IPS DF 6.9 (cell line): ENCODE measurements at regions not wholly inside any gene's neighbourhood (a gene's known extent, or its start where the extent isn't known, plus 50 kb on each side); places are given as distances from the start of the nearest gene placed in this dataset.
"Not testable (repeated sequence)": the region's sequence is repeated elsewhere in the genome, so short reads cannot be mapped to it uniquely, and the experiment has no call there.

Experiments used
- DNase-seq: peaks from one replicate; pipeline ENCODE4 v3.0.0-alpha.2; 2013; ENCODE audit warnings: low read depth, low spot score
- H3K27ac ChIP-seq: one replicate; pipeline ENCODE4 v1.5.1; 2013; ENCODE audit warnings: low read length, control low read depth
- H3K27me3 ChIP-seq: 2 replicates; pipeline ENCODE4 v1.6.1; 2013; ENCODE audit warnings: mild to moderate bottlenecking, low read length; ENCODE audit not compliant: control insufficient read depth, insufficient read depth
- H3K36me3 ChIP-seq: 2 replicates; pipeline ENCODE4 v1.6.1; 2013; ENCODE audit warnings: low read length; ENCODE audit not compliant: control insufficient read depth, insufficient read depth
- H3K4me1 ChIP-seq: 2 replicates; pipeline ENCODE4 v1.6.1; 2013; ENCODE audit warnings: low read length; ENCODE audit not compliant: control insufficient read depth, insufficient read depth
- H3K4me3 ChIP-seq: 2 replicates; pipeline ENCODE4 v1.5.1; 2013; ENCODE audit warnings: mild to moderate bottlenecking, low read length
- H3K9me3 ChIP-seq: 2 replicates; pipeline ENCODE4 v1.6.1; 2013; ENCODE audit warnings: low read length, inconsistent platforms; ENCODE audit not compliant: control insufficient read depth, insufficient read depth
- WGBS: extraction: QIAGEN DNeasy Blood & Tissue Kit; methylation state at CpG from one replicate; pipeline ENCODE4 v1.1.7; 2013; ENCODE audit warnings: mixed read lengths, missing lambda C conversion rate; ENCODE audit not compliant: insufficient read length, insufficient coverage; 5-methylcytosine and 5-hydroxymethylcytosine counted together

GRCh38 chr9:85344901-85345300, 396.9 kb downstream of the AGTPBP1 start:
- WGBS: no CpG with 5 or more reads among the region's 4 CpGs
- H3K27ac ChIP-seq: no peak overlapping the region
- no peaks in the 10 kb centered on the region for H3K27me3 ChIP-seq
- no peaks in the 10 kb centered on the region for H3K36me3 ChIP-seq
- H3K4me1 ChIP-seq: no peaks in the 10 kb centered on the region
- no peak for DNase-seq
- no peak overlapping the region for H3K4me3 ChIP-seq
- no peaks in the 10 kb centered on the region for H3K9me3 ChIP-seq

- Histone ChIP-seq H3K4me1 (no peaks in the 10 kb centered on the region), H3K36me3 (no peaks in the 10 kb centered on the region), H3K9me3 (no peaks in the 10 kb centered on the region), H3K4me3 (no peak overlapping the region), H3K27ac (no peak overlapping the region), H3K27me3 (no peaks in the 10 kb centered on the region)
- DNase-seq: no peak
- WGBS: no CpG with 5 or more reads among the region's 2 CpGs
These were observed 402.4 kb downstream of the AGTPBP1 start for GRCh38 chr9:85339338-85339737.

GRCh38 chr9:85334228-85334627, 407.5 kb downstream of the AGTPBP1 start:
- WGBS: no CpG with 5 or more reads among the region's 2 CpGs
- H3K4me1 ChIP-seq: no peaks in the 10 kb centered on the region
- H3K27ac ChIP-seq: no peak overlapping the region
- H3K27me3 ChIP-seq: no peaks in the 10 kb centered on the region
- H3K4me3 ChIP-seq: no peak overlapping the region
- no peaks in the 10 kb centered on the region for H3K36me3 ChIP-seq
- DNase-seq: no peak
- H3K9me3 ChIP-seq: no peaks in the 10 kb centered on the region

- Histone ChIP-seq H3K27me3 (no peaks in the 10 kb centered on the region), H3K9me3 (no peaks in the 10 kb centered on the region), H3K27ac (no peak overlapping the region), H3K4me3 (no peak overlapping the region), H3K4me1 (no peaks in the 10 kb centered on the region), H3K36me3 (no peaks in the 10 kb centered on the region)
- DNase-seq: peak; percentile 41
- no CpG with 5 or more reads among the region's 4 CpGs for WGBS
These were observed 409.3 kb downstream of the AGTPBP1 start for GRCh38 chr9:85332487-85332886.

GRCh38 chr9:85331626-85332025, 410.1 kb downstream of the AGTPBP1 start:
- no CpG with 5 or more reads among the region's 1 CpG for WGBS
- no peak for DNase-seq
- H3K9me3 ChIP-seq: no peaks in the 10 kb centered on the region

GRCh38 chr9:85322592-85322991, 419.2 kb downstream of the AGTPBP1 start:
- WGBS: no CpG with 5 or more reads among the region's 4 CpGs
- H3K36me3 ChIP-seq: no peaks in the 10 kb centered on the region
- DNase-seq: no peak
- no peaks in the 10 kb centered on the region for H3K9me3 ChIP-seq
- no peaks in the 10 kb centered on the region for H3K27me3 ChIP-seq
- H3K4me3 ChIP-seq: no peak overlapping the region
- H3K4me1 ChIP-seq: no peaks in the 10 kb centered on the region
- no peak overlapping the region for H3K27ac ChIP-seq

More at GRCh38 chr9:85331626-85332025, 410.1 kb downstream of the AGTPBP1 start:
- Histone ChIP-seq H3K27me3 (no peaks in the 10 kb centered on the region), H3K4me1 (no peaks in the 10 kb centered on the region), H3K27ac (no peak overlapping the region), H3K4me3 (no peak overlapping the region), H3K36me3 (no peaks in the 10 kb centered on the region)

GRCh38 chr9:85321561-85321960, 420.2 kb downstream of the AGTPBP1 start:
- no peak for DNase-seq
- no peaks in the 10 kb centered on the region for H3K4me1 ChIP-seq
- H3K9me3 ChIP-seq: no peaks in the 10 kb centered on the region
- no peaks in the 10 kb centered on the region for H3K27me3 ChIP-seq
- no peak overlapping the region for H3K4me3 ChIP-seq
- no peak overlapping the region for H3K27ac ChIP-seq
- no peaks in the 10 kb centered on the region for H3K36me3 ChIP-seq
- no CpG with 5 or more reads among the region's 5 CpGs for WGBS

- Histone ChIP-seq H3K9me3 (no peaks in the 10 kb centered on the region), H3K27me3 (no peaks in the 10 kb centered on the region), H3K4me1 (no peaks in the 10 kb centered on the region), H3K27ac (no peak overlapping the region), H3K4me3 (no peak overlapping the region), H3K36me3 (no peaks in the 10 kb centered on the region)
- no peak for DNase-seq
- WGBS: no CpG with 5 or more reads among the region's 2 CpGs
These were observed 421.7 kb downstream of the AGTPBP1 start for GRCh38 chr9:85319936-85320656.

- H3K9me3 ChIP-seq, H3K27ac ChIP-seq, H3K4me1 ChIP-seq, DNase-seq, H3K4me3 ChIP-seq, H3K36me3 ChIP-seq, H3K27me3 ChIP-seq: not testable (repeated sequence)
- WGBS: no CpG with 5 or more reads among the region's 2 CpGs
These were observed 426.2 kb downstream of the AGTPBP1 start for GRCh38 chr9:85315535-85315934.

GRCh38 chr9:85310573-85310972, 431.2 kb downstream of the AGTPBP1 start:
- H3K9me3 ChIP-seq: no peaks in the 10 kb centered on the region
- no peak for DNase-seq

GRCh38 chr9:85303757-85304134, 438.0 kb downstream of the AGTPBP1 start:
- no peak for DNase-seq
- H3K4me3 ChIP-seq: no peak overlapping the region
- H3K27me3 ChIP-seq: no peaks in the 10 kb centered on the region
- no peaks in the 10 kb centered on the region for H3K36me3 ChIP-seq
- H3K27ac ChIP-seq: no peak overlapping the region
- no peaks in the 10 kb centered on the region for H3K4me1 ChIP-seq
- no peaks in the 10 kb centered on the region for H3K9me3 ChIP-seq
- no CpG with 5 or more reads among the region's 4 CpGs for WGBS

More at GRCh38 chr9:85310573-85310972, 431.2 kb downstream of the AGTPBP1 start:
- H3K27ac ChIP-seq: no peak overlapping the region
- no peaks in the 10 kb centered on the region for H3K4me1 ChIP-seq
- H3K4me3 ChIP-seq: no peak overlapping the region
- H3K36me3 ChIP-seq: no peaks in the 10 kb centered on the region
- H3K27me3 ChIP-seq: no peaks in the 10 kb centered on the region
